ENCODE measurements at regions not wholly inside any gene's neighbourhood (a gene's known extent, or its start where the extent isn't known, plus 50 kb on each side); places are given as distances from the start of the nearest gene placed in this dataset.
"Not testable (repeated sequence)": the region's sequence is repeated elsewhere in the genome, so short reads cannot be mapped to it uniquely, and the experiment has no call there.

DNA sequence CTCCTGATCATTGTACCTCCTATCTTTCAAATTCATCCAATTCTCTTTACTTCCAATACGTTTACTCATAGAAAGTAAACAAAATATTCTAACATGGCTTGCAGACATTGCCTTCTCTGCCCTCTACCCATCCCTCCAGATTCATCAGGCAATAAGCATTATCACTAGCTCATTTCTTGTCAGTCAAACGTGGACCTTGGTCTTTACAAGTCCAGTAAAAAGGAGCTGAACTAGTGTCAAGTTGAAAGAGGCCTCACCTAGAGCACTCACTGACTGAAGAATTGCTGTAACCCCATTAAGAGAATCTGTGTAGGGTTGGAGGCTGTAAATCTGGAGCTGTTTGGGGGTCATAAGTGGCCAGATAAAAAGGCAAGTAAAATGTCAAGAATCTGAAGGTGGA lies 435.0 kb upstream of the CCDC179 start:
- no peak overlapping the region for H3K27ac ChIP-seq (ENCODE audit: low read depth, low read length)
- no peak overlapping the region for H3K4me3 ChIP-seq (ENCODE audit: low read depth, low read length)
- H3K9ac ChIP-seq (ENCODE audit: low read depth, low read length) = no peak overlapping the region
- H3K36me3 ChIP-seq (ENCODE audit: control insufficient read depth, insufficient read depth, low read length) = no peaks in the 10 kb centered on the region
- H3K27me3 ChIP-seq (ENCODE audit: control insufficient read depth, insufficient read depth, low read length) = no peaks in the 10 kb centered on the region
- H3K9me3 ChIP-seq (ENCODE audit: control insufficient read depth, insufficient read depth, low read length) = no peaks in the 10 kb centered on the region
- H3K4me1 ChIP-seq (ENCODE audit: control insufficient read depth, insufficient read depth, low read length) = no peaks in the 10 kb centered on the region

DNA sequence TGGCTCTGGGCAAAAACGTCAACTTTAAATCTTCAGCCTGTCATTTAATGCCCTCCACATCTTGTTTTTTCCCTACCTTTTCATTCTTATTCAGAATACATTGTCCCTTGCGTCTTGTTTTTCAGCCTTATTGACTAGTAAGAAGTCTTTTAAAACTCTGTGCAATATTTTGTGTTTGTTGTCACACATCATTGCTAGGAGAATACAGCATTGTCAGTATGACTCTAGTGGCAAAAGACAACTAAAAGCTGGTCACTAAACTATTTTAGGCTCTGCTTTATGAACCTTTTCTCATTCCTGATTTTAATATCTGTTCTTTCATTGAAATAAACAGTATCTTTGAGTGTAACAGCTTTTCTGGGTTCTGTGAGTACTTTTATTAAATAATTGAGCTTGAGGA lies 447.8 kb upstream of the CCDC179 start:
- no peak overlapping the region for H3K9ac ChIP-seq (ENCODE audit: low read depth, low read length)
- H3K36me3 ChIP-seq (ENCODE audit: control insufficient read depth, insufficient read depth, low read length) = no peaks in the 10 kb centered on the region
- no peaks in the 10 kb centered on the region for H3K9me3 ChIP-seq (ENCODE audit: control insufficient read depth, insufficient read depth, low read length)
- H3K4me3 ChIP-seq (ENCODE audit: low read depth, low read length) = no peak overlapping the region
- no peak overlapping the region for H3K27ac ChIP-seq (ENCODE audit: low read depth, low read length)
- H3K4me1 ChIP-seq (ENCODE audit: control insufficient read depth, insufficient read depth, low read length) = peaks cover 4% of the 10 kb centered on the region; the same call in 1 of the 2 replicates
- no peaks in the 10 kb centered on the region for H3K27me3 ChIP-seq (ENCODE audit: control insufficient read depth, insufficient read depth, low read length)

DNA sequence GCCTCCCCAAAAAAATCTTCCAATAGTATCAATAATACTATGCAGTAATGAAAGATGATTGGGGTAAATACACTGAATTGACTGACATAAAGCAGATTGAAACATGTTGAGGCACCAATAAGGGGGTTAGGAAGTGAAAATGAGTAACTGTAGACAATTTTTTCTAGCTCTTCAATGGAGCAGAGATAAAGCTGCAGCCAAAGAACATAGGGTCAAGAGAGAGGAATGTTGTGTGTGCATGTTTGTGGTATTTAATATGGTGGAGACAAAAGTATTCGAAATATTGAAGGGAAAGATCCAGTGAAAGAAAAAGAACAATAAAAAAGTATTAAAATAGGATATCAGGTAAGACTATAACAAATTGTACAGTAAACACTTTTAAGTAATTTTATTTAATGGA lies 450.0 kb upstream of the CCDC179 start:
- H3K4me1 ChIP-seq (ENCODE audit: control insufficient read depth, insufficient read depth, low read length) = peaks cover 4% of the 10 kb centered on the region; the same call in 1 of the 2 replicates
- H3K27me3 ChIP-seq (ENCODE audit: control insufficient read depth, insufficient read depth, low read length) = no peaks in the 10 kb centered on the region
- H3K9me3 ChIP-seq (ENCODE audit: control insufficient read depth, insufficient read depth, low read length) = no peaks in the 10 kb centered on the region
- H3K9ac ChIP-seq (ENCODE audit: low read depth, low read length) = no peak overlapping the region
- no peak overlapping the region for H3K4me3 ChIP-seq (ENCODE audit: low read depth, low read length)
- H3K27ac ChIP-seq (ENCODE audit: low read depth, low read length) = no peak overlapping the region
- no peaks in the 10 kb centered on the region for H3K36me3 ChIP-seq (ENCODE audit: control insufficient read depth, insufficient read depth, low read length)

DNA sequence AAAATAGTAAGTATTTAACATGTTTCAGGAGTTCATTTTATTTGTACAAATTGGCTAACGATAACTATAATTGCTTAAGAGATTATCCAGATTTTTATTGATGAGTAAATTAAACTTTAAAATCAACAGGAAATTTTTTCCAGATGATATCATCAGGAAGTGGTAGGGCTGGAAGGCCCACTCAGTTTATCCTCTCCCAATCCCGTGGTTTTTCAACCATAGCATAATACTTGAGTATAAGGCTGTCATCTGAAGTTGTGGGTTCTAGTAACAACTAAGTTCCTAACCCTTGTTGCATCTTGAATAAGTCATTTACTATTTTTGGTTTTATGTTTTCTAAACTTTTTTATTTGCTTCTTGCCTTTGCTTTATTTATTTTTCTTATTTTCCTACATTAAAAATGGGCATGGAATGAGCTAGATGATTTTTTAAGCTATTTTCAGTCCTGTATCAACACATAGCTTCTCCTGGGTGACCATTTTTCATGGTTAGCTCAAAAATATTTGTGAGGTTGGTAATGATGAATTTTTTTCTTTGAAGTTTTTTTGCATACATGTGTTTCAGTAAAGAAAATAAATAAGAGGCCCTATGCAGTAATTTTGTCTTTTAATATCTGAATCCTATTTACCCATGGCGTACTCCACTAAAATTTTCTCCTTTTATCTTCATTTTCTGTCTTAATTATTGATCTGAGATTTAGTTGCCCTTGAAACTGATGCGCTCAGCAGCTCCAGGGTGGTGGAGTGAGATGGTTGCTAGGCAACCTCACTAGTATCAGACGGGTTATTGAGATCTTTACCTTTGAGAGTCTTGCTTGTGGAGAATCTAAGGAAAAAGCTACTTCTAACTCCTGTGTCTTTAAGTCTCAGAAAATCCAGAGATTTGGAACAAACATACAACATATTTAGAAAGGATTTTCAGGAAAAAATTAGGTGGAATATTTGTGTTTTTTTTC lies 452.0 kb upstream of the CCDC179 start:
- no peaks in the 10 kb centered on the region for H3K27me3 ChIP-seq (ENCODE audit: control insufficient read depth, insufficient read depth, low read length)
- no peak overlapping the region for H3K27ac ChIP-seq (ENCODE audit: low read depth, low read length)
- peaks cover 4% of the 10 kb centered on the region; the same call in 1 of the 2 replicates for H3K4me1 ChIP-seq (ENCODE audit: control insufficient read depth, insufficient read depth, low read length)
- H3K4me3 ChIP-seq (ENCODE audit: low read depth, low read length) = no peak overlapping the region
- no peaks in the 10 kb centered on the region for H3K36me3 ChIP-seq (ENCODE audit: control insufficient read depth, insufficient read depth, low read length)
- H3K9me3 ChIP-seq (ENCODE audit: control insufficient read depth, insufficient read depth, low read length) = no peaks in the 10 kb centered on the region
- no peak overlapping the region for H3K9ac ChIP-seq (ENCODE audit: low read depth, low read length)

DNA sequence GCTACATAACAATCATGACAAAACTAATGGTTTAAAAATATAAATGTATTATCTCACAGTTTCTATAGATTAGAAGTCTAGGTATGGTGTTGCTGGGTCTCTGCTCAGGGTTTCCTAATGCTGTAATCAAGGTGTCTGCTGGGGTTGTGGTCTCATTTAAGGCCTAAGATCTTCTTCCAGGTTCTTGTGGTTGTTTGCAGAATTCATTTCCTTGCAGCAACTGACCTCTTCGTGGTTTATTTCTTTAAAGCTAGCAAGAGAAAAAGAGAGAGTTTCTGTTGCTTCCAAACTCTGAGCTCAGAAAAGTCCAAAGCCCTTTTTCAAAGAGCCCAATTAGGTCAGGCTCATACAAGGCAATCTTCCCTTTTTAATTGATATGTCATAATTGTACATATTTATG lies 452.7 kb upstream of the CCDC179 start:
- no peaks in the 10 kb centered on the region for H3K9me3 ChIP-seq (ENCODE audit: control insufficient read depth, insufficient read depth, low read length)
- H3K27me3 ChIP-seq (ENCODE audit: control insufficient read depth, insufficient read depth, low read length) = no peaks in the 10 kb centered on the region
- H3K9ac ChIP-seq (ENCODE audit: low read depth, low read length) = no peak overlapping the region
- no peak overlapping the region for H3K27ac ChIP-seq (ENCODE audit: low read depth, low read length)
- H3K4me1 ChIP-seq (ENCODE audit: control insufficient read depth, insufficient read depth, low read length) = peaks cover 4% of the 10 kb centered on the region; the same call in 1 of the 2 replicates
- H3K4me3 ChIP-seq (ENCODE audit: low read depth, low read length) = no peak overlapping the region
- no peaks in the 10 kb centered on the region for H3K36me3 ChIP-seq (ENCODE audit: control insufficient read depth, insufficient read depth, low read length)

DNA sequence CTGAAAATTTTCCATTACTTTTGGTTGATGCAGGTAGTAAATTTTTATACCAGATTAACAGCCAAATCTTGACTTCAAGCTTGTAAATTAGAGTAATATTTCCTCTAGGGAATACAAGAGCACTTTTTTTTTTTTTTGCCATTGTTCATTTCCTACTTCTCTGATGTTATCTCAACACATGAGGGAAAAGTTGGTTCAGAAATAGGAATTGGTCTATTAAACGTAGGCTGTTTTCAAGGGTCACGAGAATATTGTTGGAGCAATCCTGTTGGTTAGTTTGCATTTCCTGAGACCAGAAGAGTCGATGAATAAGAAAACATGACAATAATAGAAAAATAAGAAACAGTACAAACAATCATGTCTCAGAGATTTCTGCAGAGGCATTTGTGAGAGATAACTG lies 453.9 kb upstream of the CCDC179 start:
- Histone ChIP-seq H3K27me3 (ENCODE audit: control insufficient read depth, insufficient read depth, low read length) (no peaks in the 10 kb centered on the region), H3K4me1 (ENCODE audit: control insufficient read depth, insufficient read depth, low read length) (peaks cover 4% of the 10 kb centered on the region; the same call in 1 of the 2 replicates), H3K9me3 (ENCODE audit: control insufficient read depth, insufficient read depth, low read length) (no peaks in the 10 kb centered on the region), H3K4me3 (ENCODE audit: low read depth, low read length) (no peak overlapping the region), H3K9ac (ENCODE audit: low read depth, low read length) (no peak overlapping the region), H3K36me3 (ENCODE audit: control insufficient read depth, insufficient read depth, low read length) (no peaks in the 10 kb centered on the region), H3K27ac (ENCODE audit: low read depth, low read length) (no peak overlapping the region)

DNA sequence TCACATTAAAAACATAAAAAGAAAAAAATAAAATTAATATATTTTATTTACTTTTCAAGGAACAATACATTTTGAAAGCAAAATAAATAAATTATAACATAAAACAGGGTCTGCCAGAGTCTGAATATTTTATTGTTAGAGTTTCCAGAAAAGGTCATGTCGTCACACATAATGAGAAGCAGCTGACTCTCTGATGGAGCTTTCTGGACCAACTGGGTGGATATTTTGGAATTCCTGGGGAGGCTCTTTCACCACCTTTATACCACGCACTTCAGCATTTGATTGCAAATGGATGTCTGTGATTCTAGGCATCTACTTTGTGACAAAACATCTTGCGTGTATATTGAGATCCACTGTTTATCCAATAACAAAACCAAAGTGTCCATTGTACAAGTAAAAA lies 455.0 kb upstream of the CCDC179 start:
- H3K9me3 ChIP-seq (ENCODE audit: control insufficient read depth, insufficient read depth, low read length) = peaks cover 5% of the 10 kb centered on the region
- H3K9ac ChIP-seq (ENCODE audit: low read depth, low read length) = no peak overlapping the region
- no peaks in the 10 kb centered on the region for H3K27me3 ChIP-seq (ENCODE audit: control insufficient read depth, insufficient read depth, low read length)
- H3K36me3 ChIP-seq (ENCODE audit: control insufficient read depth, insufficient read depth, low read length) = no peaks in the 10 kb centered on the region
- H3K27ac ChIP-seq (ENCODE audit: low read depth, low read length) = no peak overlapping the region
- H3K4me3 ChIP-seq (ENCODE audit: low read depth, low read length) = no peak overlapping the region
- H3K4me1 ChIP-seq (ENCODE audit: control insufficient read depth, insufficient read depth, low read length) = peaks cover 4% of the 10 kb centered on the region; the same call in 1 of the 2 replicates

DNA sequence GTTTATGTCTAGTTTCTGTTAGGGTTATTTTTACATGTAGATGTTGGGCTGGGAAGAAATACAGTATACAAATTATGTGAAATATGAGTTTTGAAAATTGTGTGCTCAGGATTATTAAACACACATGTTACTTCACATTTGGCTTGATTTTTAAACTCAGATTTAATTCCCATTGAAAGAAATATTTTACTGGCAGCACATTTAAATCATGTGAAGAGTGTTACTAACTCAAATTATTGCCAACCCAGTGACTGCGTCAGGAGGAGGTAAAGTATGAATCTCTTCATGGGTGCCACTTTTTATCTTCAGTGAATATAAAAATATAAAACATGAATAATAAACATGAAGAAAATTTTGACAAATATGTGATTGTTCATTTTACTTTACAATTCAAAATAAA lies 457.5 kb upstream of the CCDC179 start:
- no peak overlapping the region for H3K9ac ChIP-seq (ENCODE audit: low read depth, low read length)
- no peak overlapping the region for H3K27ac ChIP-seq (ENCODE audit: low read depth, low read length)
- H3K9me3 ChIP-seq (ENCODE audit: control insufficient read depth, insufficient read depth, low read length) = peaks cover 17% of the 10 kb centered on the region
- H3K36me3 ChIP-seq (ENCODE audit: control insufficient read depth, insufficient read depth, low read length) = no peaks in the 10 kb centered on the region
- no peaks in the 10 kb centered on the region for H3K4me1 ChIP-seq (ENCODE audit: control insufficient read depth, insufficient read depth, low read length)
- H3K4me3 ChIP-seq (ENCODE audit: low read depth, low read length) = no peak overlapping the region
- no peaks in the 10 kb centered on the region for H3K27me3 ChIP-seq (ENCODE audit: control insufficient read depth, insufficient read depth, low read length)

DNA sequence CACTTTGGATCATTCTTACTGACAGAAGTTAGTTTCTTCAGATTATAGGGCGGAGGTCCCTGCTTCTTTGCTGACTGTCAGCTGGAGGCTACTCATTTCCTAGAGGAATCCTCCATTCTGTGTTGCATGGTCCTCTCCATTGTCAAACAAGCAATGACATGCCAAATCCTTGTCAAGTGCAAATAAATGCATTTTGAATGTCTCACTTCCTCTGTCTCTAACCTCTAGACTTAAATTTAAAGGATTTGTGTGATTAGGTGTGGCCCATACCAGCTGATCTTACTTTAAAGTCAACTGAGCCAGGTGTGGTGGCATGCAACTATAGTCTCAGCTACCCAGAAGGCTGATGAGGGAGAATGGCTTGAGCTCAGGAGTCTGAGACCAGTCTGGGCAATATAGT lies 458.4 kb upstream of the CCDC179 start:
- Histone ChIP-seq H3K4me1 (ENCODE audit: control insufficient read depth, insufficient read depth, low read length) (no peaks in the 10 kb centered on the region), H3K36me3 (ENCODE audit: control insufficient read depth, insufficient read depth, low read length) (no peaks in the 10 kb centered on the region), H3K4me3 (ENCODE audit: low read depth, low read length) (no peak overlapping the region), H3K27ac (ENCODE audit: low read depth, low read length) (no peak overlapping the region), H3K9ac (ENCODE audit: low read depth, low read length) (no peak overlapping the region), H3K9me3 (ENCODE audit: control insufficient read depth, insufficient read depth, low read length) (peaks cover 17% of the 10 kb centered on the region), H3K27me3 (ENCODE audit: control insufficient read depth, insufficient read depth, low read length) (no peaks in the 10 kb centered on the region)

DNA sequence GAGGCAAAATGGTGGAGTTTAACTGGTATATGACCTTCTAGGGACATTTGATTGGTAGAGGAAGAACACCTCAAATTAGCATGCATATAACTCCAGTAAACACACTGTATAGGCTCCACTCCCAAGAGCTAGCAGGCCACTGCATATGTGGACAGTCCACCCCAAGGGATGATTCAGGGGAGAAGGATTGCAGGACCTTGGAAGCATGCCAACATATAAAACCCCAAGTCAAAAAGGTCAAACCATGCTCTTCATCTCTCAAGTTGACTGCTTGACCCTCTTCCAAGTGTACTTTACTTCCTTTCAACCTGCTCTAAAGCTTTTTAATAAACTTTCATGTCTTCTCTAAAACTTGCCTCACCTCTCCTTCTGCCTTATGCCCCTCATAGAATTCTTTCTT lies 459.9 kb upstream of the CCDC179 start:
- Histone ChIP-seq H3K4me1 (ENCODE audit: control insufficient read depth, insufficient read depth, low read length) (no peaks in the 10 kb centered on the region), H3K27ac (ENCODE audit: low read depth, low read length) (no peak overlapping the region), H3K4me3 (ENCODE audit: low read depth, low read length) (no peak overlapping the region), H3K27me3 (ENCODE audit: control insufficient read depth, insufficient read depth, low read length) (no peaks in the 10 kb centered on the region), H3K9ac (ENCODE audit: low read depth, low read length) (no peak overlapping the region), H3K36me3 (ENCODE audit: control insufficient read depth, insufficient read depth, low read length) (no peaks in the 10 kb centered on the region), H3K9me3 (ENCODE audit: control insufficient read depth, insufficient read depth, low read length) (peaks cover 17% of the 10 kb centered on the region)

DNA sequence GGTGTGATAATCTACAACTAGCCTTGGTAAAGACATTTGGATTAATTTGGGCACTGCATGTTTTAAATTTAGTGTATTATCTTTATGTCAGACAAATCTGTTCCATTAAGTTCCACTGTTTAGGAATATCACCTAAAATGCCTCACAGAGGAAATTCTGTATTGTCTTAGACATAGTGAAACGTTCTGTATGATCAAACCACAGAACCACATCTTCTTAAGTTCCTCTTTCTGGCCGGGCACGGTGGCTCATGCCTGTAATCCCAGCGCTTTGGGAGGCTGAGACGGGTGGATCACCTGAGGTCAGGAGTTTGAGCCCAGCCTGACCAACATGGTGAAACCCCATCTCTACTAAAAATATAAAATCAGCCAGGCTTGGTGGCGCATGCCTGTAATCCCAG lies 475.3 kb upstream of the CCDC179 start:
- not testable (repeated sequence) for H3K27ac ChIP-seq (ENCODE audit: low read depth, low read length); H3K9me3 ChIP-seq (ENCODE audit: control insufficient read depth, insufficient read depth, low read length); H3K27me3 ChIP-seq (ENCODE audit: control insufficient read depth, insufficient read depth, low read length); H3K4me1 ChIP-seq (ENCODE audit: control insufficient read depth, insufficient read depth, low read length); H3K36me3 ChIP-seq (ENCODE audit: control insufficient read depth, insufficient read depth, low read length); H3K9ac ChIP-seq (ENCODE audit: low read depth, low read length); H3K4me3 ChIP-seq (ENCODE audit: low read depth, low read length)

Measured in HUES48 (cell line).